ENCODE measurements at regions not wholly inside any gene's neighbourhood (a gene's known extent, or its start where the extent isn't known, plus 50 kb on each side); places are given as distances from the start of the nearest gene placed in this dataset.
"Not testable (repeated sequence)": the region's sequence is repeated elsewhere in the genome, so short reads cannot be mapped to it uniquely, and the experiment has no call there.

GRCh38 chr4:3585567-3585966 lies 53.3 kb upstream of the LRPAP1 start:
- intact Hi-C loops (cut with DNase I); DNase-seq; H3K36me3 ChIP-seq; H3K27ac ChIP-seq; H3K4me1 ChIP-seq; H3K27me3 ChIP-seq; H3K9me3 ChIP-seq; H3K4me3 ChIP-seq: not testable (repeated sequence)
- ATAC-seq = peak; percentile 13 to 44 (median 22)
- WGBS (ENCODE audit: insufficient coverage, low coverage, low lambda C conversion rate, missing lambda C conversion rate) = 31% methylated on average over 7 of the region's 7 CpGs

DNA sequence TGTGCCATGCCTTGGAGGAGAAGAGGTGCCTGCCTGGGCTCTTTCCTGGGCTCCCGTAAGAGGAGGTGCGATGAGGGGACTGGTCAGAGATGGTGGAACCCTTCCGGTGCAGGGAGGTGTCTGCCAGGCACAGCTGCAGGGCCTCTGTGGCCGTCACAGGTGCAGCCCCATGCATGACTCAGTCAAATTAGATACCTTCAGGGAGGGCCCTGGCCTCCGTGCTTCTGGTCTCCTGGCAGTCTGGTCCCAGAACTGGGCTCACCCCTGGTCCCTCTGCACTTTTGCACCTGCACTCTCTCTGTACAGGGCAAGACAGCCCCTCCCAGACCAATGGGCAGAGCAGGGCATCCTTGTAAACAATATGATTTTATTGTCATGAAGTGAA lies 49.9 kb upstream of the LRPAP1 start:
- Histone ChIP-seq H3K4me3 (no peak overlapping the region), H3K9me3 (no peaks in the 10 kb centered on the region), H3K27me3 (no peaks in the 10 kb centered on the region), H3K27ac (no peak overlapping the region), H3K4me1 (no peaks in the 10 kb centered on the region), H3K36me3 (no peaks in the 10 kb centered on the region)
- TF ChIP-seq POLR2A (IDR thresholded peaks at IDR 0.05) = no peak
- TF ChIP-seq, protein P1, sequence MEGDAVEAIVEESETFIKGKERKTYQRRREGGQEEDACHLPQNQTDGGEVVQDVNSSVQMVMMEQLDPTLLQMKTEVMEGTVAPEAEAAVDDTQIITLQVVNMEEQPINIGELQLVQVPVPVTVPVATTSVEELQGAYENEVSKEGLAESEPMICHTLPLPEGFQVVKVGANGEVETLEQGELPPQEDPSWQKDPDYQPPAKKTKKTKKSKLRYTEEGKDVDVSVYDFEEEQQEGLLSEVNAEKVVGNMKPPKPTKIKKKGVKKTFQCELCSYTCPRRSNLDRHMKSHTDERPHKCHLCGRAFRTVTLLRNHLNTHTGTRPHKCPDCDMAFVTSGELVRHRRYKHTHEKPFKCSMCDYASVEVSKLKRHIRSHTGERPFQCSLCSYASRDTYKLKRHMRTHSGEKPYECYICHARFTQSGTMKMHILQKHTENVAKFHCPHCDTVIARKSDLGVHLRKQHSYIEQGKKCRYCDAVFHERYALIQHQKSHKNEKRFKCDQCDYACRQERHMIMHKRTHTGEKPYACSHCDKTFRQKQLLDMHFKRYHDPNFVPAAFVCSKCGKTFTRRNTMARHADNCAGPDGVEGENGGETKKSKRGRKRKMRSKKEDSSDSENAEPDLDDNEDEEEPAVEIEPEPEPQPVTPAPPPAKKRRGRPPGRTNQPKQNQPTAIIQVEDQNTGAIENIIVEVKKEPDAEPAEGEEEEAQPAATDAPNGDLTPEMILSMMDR (IDR thresholded peaks at IDR 0.05) = no peak
- WGBS (ENCODE audit: insufficient coverage, low coverage, low lambda C conversion rate, missing lambda C conversion rate) = 90% methylated on average over 2 of the region's 5 CpGs
- intact Hi-C loops (cut with DNase I) = no loop called here
- no peak for ATAC-seq
- peak in 1 of 3 donors; percentile 22 for DNase-seq
